K562 (cell line): ENCODE measurements at regions not wholly inside any gene's neighbourhood (a gene's known extent, or its start where the extent isn't known, plus 50 kb on each side); places are given as distances from the start of the nearest gene placed in this dataset.
A peak's percentile ranks its signal among the peaks of the same experiment; 100 is the strongest.

Experiments
- AFF4 ChIP-seq: sonication (generic); formaldehyde crosslinking; IDR thresholded peaks from 2 replicates; pipeline ENCODE4 v1.8.0; 2023; ENCODE audit warnings: mild to moderate bottlenecking, missing genetic modification reagents
- ATF1 ChIP-seq, 2 experiments: fragments of 450-650 bp in 1 of 2; IDR thresholded peaks; 2 replicates each; pipeline ENCODE4 v1.6.1; 2016; ENCODE audit warnings: missing compliant biosample characterization in 1 of 2, missing genetic modification characterization in 1 of 2
- C11orf30 ChIP-seq: fragments of 450-650 bp; IDR thresholded peaks from 2 replicates; pipeline ENCODE4 v1.6.1; 2016; ENCODE audit warnings: low read depth, mild to moderate bottlenecking
- CCNT2 ChIP-seq: IDR thresholded peaks from 2 replicates; pipeline ENCODE4 v1.6.1; 2011; ENCODE audit warnings: borderline replicate concordance, low read depth, mild to moderate bottlenecking, moderate library complexity, mixed read lengths, low read length; ENCODE audit not compliant: insufficient read length; ENCODE audit errors: extremely low read depth
- CREM ChIP-seq: IDR thresholded peaks from 2 replicates; pipeline ENCODE4 v1.6.1; 2014; ENCODE audit warnings: antibody characterized with exemption, low read depth
- ESRRB ChIP-seq: fragments of 250-450 bp; sonication (Bioruptor Pico); IDR thresholded peaks from 2 replicates; pipeline ENCODE4 v1.5.0; 2020; ENCODE audit warnings: mild to moderate bottlenecking, moderate library complexity, borderline replicate concordance
- NCOA2 ChIP-seq, 2 experiments: fragments of 450-650 bp; IDR thresholded peaks; 2 replicates each; pipeline ENCODE4 v1.6.1; 2018; ENCODE audit warnings: mild to moderate bottlenecking in 2 of 2, moderate library complexity in 1 of 2; ENCODE audit not compliant: partially characterized antibody in 2 of 2
- ZNF318 ChIP-seq, 2 experiments: fragments of 450-650 bp; IDR thresholded peaks; 2 replicates each; pipeline ENCODE4 v1.6.1; 2016; ENCODE audit warnings: mild to moderate bottlenecking in 2 of 2, borderline replicate concordance in 1 of 2, low read depth in 1 of 2, moderate library complexity in 1 of 2
- ZNF696 ChIP-seq: fragments of 250-450 bp; sonication (Bioruptor Pico); conservative IDR thresholded peaks from 2 replicates; pipeline ENCODE4 v1.4.0; 2020; ENCODE audit warnings: mild to moderate bottlenecking, moderate library complexity
- TF ChIP-seq, protein P1 (sequence below): fragments of 450-650 bp; IDR thresholded peaks from 2 replicates; pipeline ENCODE4 v1.6.1; 2016; ENCODE audit warnings: antibody characterized with exemption
- TF ChIP-seq, protein P2 (sequence below), 2 experiments: fragments of 450-650 bp in 1 of 2; sonication (generic) in 1 of 2; formaldehyde crosslinking in 1 of 2; IDR thresholded peaks in 1 of 2; conservative IDR thresholded peaks in 1 of 2; 2 replicates each; pipeline versions ENCODE4 v1.6.1 to v1.8.1; 2016 to 2023; ENCODE audit warnings: mild to moderate bottlenecking in 2 of 2, moderate library complexity in 2 of 2, inconsistent platforms in 1 of 2, missing genetic modification reagents in 1 of 2

GRCh38 chr1:5456090-5456811, 536.0 kb downstream of the NPHP4 start (continued):
- TF ChIP-seq ZNF318 (IDR thresholded peaks at IDR 0.05; ENCODE audit: borderline replicate concordance in 1 of 2, low read depth in 1 of 2): no peak
- TF ChIP-seq ATF1 (CRISPR knock-in tag; IDR thresholded peaks at IDR 0.05): no peak; the same call in 1 of the 2 replicates
- peak; percentile 85 for TF ChIP-seq ATF1 (tag; IDR thresholded peaks at IDR 0.05)
- TF ChIP-seq, protein P1, sequence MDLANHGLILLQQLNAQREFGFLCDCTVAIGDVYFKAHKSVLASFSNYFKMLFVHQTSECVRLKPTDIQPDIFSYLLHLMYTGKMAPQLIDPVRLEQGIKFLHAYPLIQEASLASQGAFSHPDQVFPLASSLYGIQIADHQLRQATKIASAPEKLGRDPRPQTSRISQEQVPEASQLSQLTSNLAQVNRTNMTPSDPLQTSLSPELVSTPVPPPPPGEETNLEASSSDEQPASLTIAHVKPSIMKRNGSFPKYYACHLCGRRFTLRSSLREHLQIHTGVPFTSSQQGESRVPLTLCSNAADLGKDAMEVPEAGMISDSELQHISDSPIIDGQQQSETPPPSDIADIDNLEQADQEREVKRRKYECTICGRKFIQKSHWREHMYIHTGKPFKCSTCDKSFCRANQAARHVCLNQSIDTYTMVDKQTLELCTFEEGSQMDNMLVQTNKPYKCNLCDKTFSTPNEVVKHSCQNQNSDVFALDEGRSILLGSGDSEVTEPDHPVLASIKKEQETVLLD: no peak
- no peak for TF ChIP-seq AFF4
- no peak for TF ChIP-seq ZNF696 (CRISPR knock-in tag)
- no peak for TF ChIP-seq NCOA2 (IDR thresholded peaks at IDR 0.05; ENCODE audit: partially characterized antibody in 2 of 2)
- TF ChIP-seq, protein P2, sequence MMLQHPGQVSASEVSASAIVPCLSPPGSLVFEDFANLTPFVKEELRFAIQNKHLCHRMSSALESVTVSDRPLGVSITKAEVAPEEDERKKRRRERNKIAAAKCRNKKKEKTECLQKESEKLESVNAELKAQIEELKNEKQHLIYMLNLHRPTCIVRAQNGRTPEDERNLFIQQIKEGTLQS (IDR thresholded peaks at IDR 0.05): peak; percentile 98
- TF ChIP-seq, protein P2 (CRISPR knock-in tag; conservative IDR thresholded peaks at IDR 0.05): no peak
- TF ChIP-seq CREM: peak; percentile 76
- no peak for TF ChIP-seq ESRRB (CRISPR knock-in tag)
- TF ChIP-seq CCNT2: no peak
- TF ChIP-seq C11orf30: no peak
